H1 (cell line): ENCODE measurements at regions not wholly inside any gene's neighbourhood (a gene's known extent, or its start where the extent isn't known, plus 50 kb on each side); places are given as distances from the start of the nearest gene placed in this dataset.

Experiments used
- CTCF ChIA-PET: fragments of 300-600 bp; sonication (Branson Sonifier 250); formaldehyde crosslinking; loops from one replicate; lab custom pipeline; 2021; ENCODE audit not compliant: partially characterized antibody; lab: Charles Lee
- POLR2A ChIA-PET: fragments of 300-600 bp; sonication (Branson Sonifier 250); formaldehyde crosslinking; loops from one replicate; lab custom pipeline; 2021; ENCODE audit warnings: inconsistent platforms; ENCODE audit not compliant: partially characterized antibody; lab: Charles Lee
- DNase-seq, 2 experiments: peaks; one replicate each; pipeline versions ENCODE4 v3.0.0 to v3.0.0-alpha.2; 2010 to 2022; ENCODE audit warnings: low spot score in 2 of 2, low read depth in 1 of 2, mixed read lengths in 1 of 2
- FAIRE-seq: peaks from 2 replicates; lab custom pipeline; 2011; peaks lifted over from hg19 to GRCh38; lab: Jason Lieb, UNC
- H2AFZ ChIP-seq: 2 replicates; pipeline ENCODE4 v1.8.1; 2012; ENCODE audit warnings: low read length, inconsistent platforms
- H2AK5ac ChIP-seq: 2 replicates; pipeline ENCODE4 v1.6.1; 2013; ENCODE audit warnings: low read depth, low read length
- H2BK120ac ChIP-seq: replicated peaks from 2 replicates; pipeline ENCODE3; 2013; ENCODE audit warnings: low read depth, low read length, inconsistent platforms
- H2BK12ac ChIP-seq: 2 replicates; pipeline ENCODE4 v1.6.1; 2013; ENCODE audit warnings: low read depth, low read length
- H2BK15ac ChIP-seq: 2 replicates; pipeline ENCODE4 v1.6.1; 2013; ENCODE audit warnings: low read length
- H2BK20ac ChIP-seq: 2 replicates; pipeline ENCODE4 v1.6.1; 2013; ENCODE audit warnings: low read length
- H2BK5ac ChIP-seq: 2 replicates; pipeline ENCODE4 v1.6.1; 2013; ENCODE audit warnings: low read depth, low read length
- H3K14ac ChIP-seq: 2 replicates; pipeline ENCODE4 v1.6.1; 2013; ENCODE audit warnings: inconsistent platforms; ENCODE audit not compliant: insufficient read length
- H3K18ac ChIP-seq: 2 replicates; pipeline ENCODE4 v1.6.1; 2013; ENCODE audit warnings: low read length; ENCODE audit errors: extremely low read depth
- H3K23ac ChIP-seq: 2 replicates; pipeline ENCODE4 v1.6.1; 2013; ENCODE audit warnings: inconsistent platforms; ENCODE audit not compliant: insufficient read length
- H3K23me2 ChIP-seq: 2 replicates; pipeline ENCODE4 v1.6.1; 2013; ENCODE audit warnings: low read depth, low read length
- H3K27ac ChIP-seq: 2 replicates; pipeline ENCODE4 v1.6.1; 2011; ENCODE audit warnings: low read depth, low read length, inconsistent platforms
- H3K27me3 ChIP-seq, 4 experiments: replicated peaks in 1 of 4; 1 replicate in 1 of 4; 2 replicates in 3 of 4; pipeline versions ENCODE4 v1.6.1 to v1.8.1; 2011 to 2013; ENCODE audit warnings: low read length in 3 of 4, mild to moderate bottlenecking in 3 of 4, inconsistent platforms in 2 of 4, mixed read lengths in 2 of 4, moderate library complexity in 1 of 4; ENCODE audit not compliant: control insufficient read depth in 3 of 4, insufficient read depth in 3 of 4; ENCODE audit errors: extremely low read depth in 1 of 4
- H3K36me3 ChIP-seq, 4 experiments: 2 replicates each; pipeline versions ENCODE4 v1.6.1 to v1.8.1; 2011 to 2013; ENCODE audit warnings: mild to moderate bottlenecking in 4 of 4, low read length in 3 of 4, moderate library complexity in 2 of 4, control low read depth in 1 of 4, inconsistent platforms in 1 of 4; ENCODE audit not compliant: insufficient read depth in 4 of 4, control insufficient read depth in 2 of 4
- H3K4ac ChIP-seq: replicated peaks from 2 replicates; pipeline ENCODE3; 2013; ENCODE audit warnings: low read length, low read depth, mixed read lengths, inconsistent platforms; ENCODE audit not compliant: insufficient read length
- H3K4me1 ChIP-seq, 4 experiments: replicated peaks in 1 of 4; 1 replicate in 1 of 4; 2 replicates in 3 of 4; pipeline versions ENCODE4 v1.6.1 to v1.8.1; 2011 to 2013; ENCODE audit warnings: low read length in 3 of 4, inconsistent platforms in 2 of 4, mixed read lengths in 1 of 4; ENCODE audit not compliant: insufficient read depth in 4 of 4, control insufficient read depth in 3 of 4
- H3K4me2 ChIP-seq, 2 experiments: 2 replicates each; pipeline versions ENCODE4 v1.6.1 to v1.8.1; 2011 to 2013; ENCODE audit warnings: low read depth in 2 of 2, low read length in 2 of 2, control low read depth in 1 of 2, inconsistent platforms in 1 of 2, mild to moderate bottlenecking in 1 of 2; ENCODE audit not compliant: insufficient read depth in 1 of 2
- H3K4me3 ChIP-seq, 4 experiments: fragments of 200-600, 300-600 bp in 1 of 4; sonication (generic), shearing (Covaris generic), sonication (Bioruptor Twin) in 1 of 4; 2 replicates each; pipeline versions ENCODE4 v1.5.1 to v1.8.1; 2011 to 2016; ENCODE audit warnings: low read length in 4 of 4, low read depth in 3 of 4, control low read depth in 2 of 4, inconsistent platforms in 2 of 4, mild to moderate bottlenecking in 2 of 4, mixed read lengths in 1 of 4, moderate library complexity in 1 of 4; ENCODE audit not compliant: insufficient read depth in 2 of 4; ENCODE audit errors: extremely low read depth in 1 of 4
- H3K56ac ChIP-seq: replicated peaks from 2 replicates; pipeline ENCODE3; 2013; ENCODE audit warnings: low read depth, mild to moderate bottlenecking, mixed read lengths, low read length, inconsistent platforms; ENCODE audit not compliant: insufficient read length
- H3K79me1 ChIP-seq: 2 replicates; pipeline ENCODE4 v1.6.1; 2013; ENCODE audit warnings: low read depth, low read length, control low read depth
- H3K79me2 ChIP-seq, 2 experiments: 2 replicates each; pipeline versions ENCODE4 v1.6.1 to v1.8.1; 2012 to 2013; ENCODE audit warnings: low read length in 2 of 2, mild to moderate bottlenecking in 2 of 2, inconsistent platforms in 1 of 2; ENCODE audit not compliant: insufficient read depth in 2 of 2, control insufficient read depth in 1 of 2
- H3K9ac ChIP-seq, 4 experiments: replicated peaks in 1 of 4; 1 replicate in 1 of 4; 2 replicates in 3 of 4; pipeline versions ENCODE4 v1.6.1 to v1.8.1; 2011 to 2013; ENCODE audit warnings: low read depth in 3 of 4, low read length in 3 of 4, control low read depth in 2 of 4, mild to moderate bottlenecking in 2 of 4, moderate library complexity in 2 of 4, inconsistent platforms in 1 of 4; ENCODE audit errors: extremely low read depth in 1 of 4
- H3K9me3 ChIP-seq, 2 experiments: 2 replicates each; pipeline versions ENCODE4 v1.6.1 to v1.8.1; 2012 to 2013; ENCODE audit warnings: mild to moderate bottlenecking in 2 of 2, moderate library complexity in 2 of 2, control low read depth in 1 of 2, inconsistent platforms in 1 of 2, low read depth in 1 of 2, low read length in 1 of 2, mixed read lengths in 1 of 2; ENCODE audit not compliant: insufficient read depth in 2 of 2
- H4K20me1 ChIP-seq, 2 experiments: replicated peaks in 1 of 2; 2 replicates each; pipeline versions ENCODE3 to v1.8.1; 2011 to 2013; ENCODE audit warnings: inconsistent platforms in 2 of 2, low read length in 2 of 2, mild to moderate bottlenecking in 1 of 2; ENCODE audit not compliant: insufficient read depth in 2 of 2, control insufficient read depth in 1 of 2
- H4K5ac ChIP-seq: 2 replicates; pipeline ENCODE4 v1.6.1; 2013; ENCODE audit warnings: low read length, low read depth, mixed read lengths, inconsistent platforms; ENCODE audit not compliant: insufficient read length
- H4K8ac ChIP-seq: 2 replicates; pipeline ENCODE4 v1.8.0; 2013; ENCODE audit warnings: mild to moderate bottlenecking, moderate library complexity, low read length, inconsistent platforms; ENCODE audit not compliant: insufficient read depth; ENCODE audit errors: extremely low read depth
- H4K91ac ChIP-seq: replicated peaks from 2 replicates; pipeline ENCODE3; 2013; ENCODE audit warnings: low read length, mixed read lengths, inconsistent platforms; ENCODE audit not compliant: insufficient read length
- ASH2L ChIP-seq: fragments of 200-600, 300-600 bp; sonication (generic); IDR thresholded peaks from one replicate; pipeline ENCODE4 v1.7.1; 2017; ENCODE audit warnings: low read length
- CTCF ChIP-seq, 3 experiments: IDR thresholded peaks; 1 replicate in 2 of 3; 2 replicates in 1 of 3; pipeline versions ENCODE4 v1.5.1 to v1.6.1; 2011; ENCODE audit warnings: low read length in 3 of 3, mild to moderate bottlenecking in 3 of 3, inconsistent platforms in 2 of 3, low read depth in 1 of 3, moderate library complexity in 1 of 3; ENCODE audit not compliant: insufficient read depth in 1 of 3; ENCODE audit errors: control extremely low read depth in 1 of 3
- GTF2F1 ChIP-seq: IDR thresholded peaks from 2 replicates; pipeline ENCODE4 v1.6.1; 2012; ENCODE audit warnings: low read depth, low read length, improper control_type of control experiment, borderline replicate concordance
- HDAC2 ChIP-seq, 2 experiments: fragments of 300-600 bp in 1 of 2; sonication (generic) in 1 of 2; IDR thresholded peaks; 2 replicates each; pipeline ENCODE4 v1.6.1; 2011 to 2012; ENCODE audit warnings: low read depth in 2 of 2, low read length in 2 of 2, mild to moderate bottlenecking in 2 of 2, moderate library complexity in 2 of 2, borderline replicate concordance in 1 of 2, inconsistent platforms in 1 of 2
- SP1 ChIP-seq: IDR thresholded peaks from 2 replicates; pipeline ENCODE4 v1.6.1; 2011; ENCODE audit warnings: low read depth, low read length
- SP2 ChIP-seq: IDR thresholded peaks from 2 replicates; pipeline ENCODE4 v1.6.1; 2012; ENCODE audit warnings: mild to moderate bottlenecking, low read length, inconsistent platforms
- SRF ChIP-seq: IDR thresholded peaks from 2 replicates; pipeline ENCODE4 v1.6.1; 2011; ENCODE audit warnings: mild to moderate bottlenecking, low read depth, low read length, moderate library complexity
- USF2 ChIP-seq: IDR thresholded peaks from 2 replicates; pipeline ENCODE4 v1.6.1; 2011; ENCODE audit warnings: low read length, improper control_type of control experiment
- WGBS, 2 experiments: shearing (Covaris generic) in 1 of 2; methylation state at CpG; one replicate each; pipeline versions ENCODE4 v1.1.6 to v1.1.7; 2013 to 2015; ENCODE audit warnings: low lambda C conversion rate in 2 of 2, mixed read lengths in 2 of 2, inconsistent platforms in 1 of 2, low coverage in 1 of 2, missing lambda C conversion rate in 1 of 2; ENCODE audit not compliant: insufficient replicate concordance in 2 of 2, insufficient coverage in 1 of 2, insufficient read length in 1 of 2; ENCODE audit errors: extremely low coverage in 1 of 2, missing lambda C conversion rate in 1 of 2; 5-methylcytosine and 5-hydroxymethylcytosine counted together

DNA sequence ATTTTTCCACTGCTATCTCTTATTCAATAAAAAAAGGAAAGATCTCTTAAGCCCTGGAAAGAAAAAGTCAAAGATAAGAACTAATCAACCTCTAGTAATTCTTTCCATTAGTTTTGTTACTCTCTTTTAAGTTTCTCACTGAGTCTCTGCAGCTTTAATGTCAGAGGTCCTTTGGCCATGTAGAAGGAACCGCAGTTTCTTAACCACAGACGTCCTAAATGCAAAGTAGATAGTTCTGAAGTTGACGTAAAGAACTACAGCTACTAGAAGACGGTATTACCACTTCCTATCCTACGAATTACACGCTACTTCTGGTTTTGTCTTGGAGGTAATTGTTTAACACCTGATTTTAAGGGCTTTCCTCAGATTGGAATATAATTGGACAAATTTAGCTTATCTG lies 325.9 kb downstream of the ANKRD50 start:
- Histone ChIP-seq H2BK5ac (no peak overlapping the region), H2BK120ac (no peak overlapping the region), H3K27ac (no peak overlapping the region), H3K27me3 (no peaks in the 10 kb centered on the region), H3K23ac (no peak overlapping the region), H3K9me3 (no peaks in the 10 kb centered on the region), H3K4me3 (no peak overlapping the region), H3K56ac (no peak overlapping the region), H3K9ac (no peak overlapping the region), H2AFZ (no peak overlapping the region), H4K5ac (no peak overlapping the region), H3K4ac (no peak overlapping the region), H4K8ac (no peak overlapping the region), H3K4me2 (no peak overlapping the region), H3K18ac (no peak overlapping the region), H3K14ac (no peak overlapping the region), H4K91ac (no peak overlapping the region), H2BK20ac (no peak overlapping the region), H2BK12ac (no peak overlapping the region), H3K23me2 (no peaks in the 10 kb centered on the region), H2AK5ac (no peak overlapping the region), H3K4me1 (no peaks in the 10 kb centered on the region), H4K20me1 (no peaks in the 10 kb centered on the region), H3K79me1 (no peaks in the 10 kb centered on the region), H3K79me2 (no peaks in the 10 kb centered on the region), H2BK15ac (no peak overlapping the region), H3K36me3 (no peaks in the 10 kb centered on the region)
- FAIRE-seq, result no peak
- DNase-seq, result no peak
- ChIA-PET POLR2A (no interaction called here), CTCF (no interaction called here)
- 96% methylated on average over 6 of the region's 6 CpGs; no CpG with 5 or more reads in 1 of the 2 experiments for WGBS, 2 experiments
- TF ChIP-seq HDAC2 (IDR thresholded peaks at IDR 0.05; ENCODE audit: borderline replicate concordance in 1 of 2, low read depth in 2 of 2, low read length in 2 of 2) (no peak), CTCF (IDR thresholded peaks at IDR 0.05; ENCODE audit: control extremely low read depth in 1 of 3, insufficient read depth in 1 of 3, low read depth in 1 of 3, low read length in 3 of 3) (no peak), SP2 (no peak), ASH2L (no peak), GTF2F1 (no peak), SP1 (no peak), USF2 (no peak), SRF (no peak)
